HG02678 (cell line): ENCODE measurements at regions not wholly inside any gene's neighbourhood (a gene's known extent, or its start where the extent isn't known, plus 50 kb on each side); places are given as distances from the start of the nearest gene placed in this dataset.

Source experiments
- ATAC-seq: cut with Tn5 transposase; IDR thresholded peaks from one replicate; pipeline ENCODE4 v1.9.1; 2021; ENCODE audit warnings: mild to moderate bottlenecking, moderate library complexity; ENCODE audit not compliant: unreplicated experiment

GRCh38 chr21:29228306-29228705, 70.4 kb upstream of the BACH1 start:
- ATAC-seq, result no peak

- no peak for ATAC-seq
Observed at GRCh38 chr21:29230551-29231261, 68.0 kb upstream of the BACH1 start.

GRCh38 chr21:29231756-29232529, 66.8 kb upstream of the BACH1 start:
- ATAC-seq, result no peak

GRCh38 chr21:29232530-29233255, 66.0 kb upstream of the BACH1 start:
- ATAC-seq, result no peak

GRCh38 chr21:29233256-29233546, 65.5 kb upstream of the BACH1 start:
- peak; percentile 18 for ATAC-seq

- ATAC-seq, result peak; percentile 60
Observed at GRCh38 chr21:29233611-29234540, 64.8 kb upstream of the BACH1 start.

GRCh38 chr21:29235714-29236197, 63.0 kb upstream of the BACH1 start:
- ATAC-seq, result peak; percentile 47

- no peak for ATAC-seq
Observed at GRCh38 chr21:29236201-29236600, 62.5 kb upstream of the BACH1 start.

- no peak for ATAC-seq
Observed at GRCh38 chr21:29237110-29238052, 61.3 kb upstream of the BACH1 start.

- ATAC-seq, result no peak
Observed at GRCh38 chr21:29238053-29238966, 60.4 kb upstream of the BACH1 start.

GRCh38 chr21:29238967-29239290, 59.8 kb upstream of the BACH1 start:
- ATAC-seq, result no peak

- ATAC-seq, result no peak
Observed at GRCh38 chr21:29240136-29240535, 58.6 kb upstream of the BACH1 start.

- no peak for ATAC-seq
Observed at GRCh38 chr21:29242201-29242600, 56.5 kb upstream of the BACH1 start.

GRCh38 chr21:29243188-29243587, 55.5 kb upstream of the BACH1 start:
- no peak for ATAC-seq

GRCh38 chr21:29245104-29245643, 53.5 kb upstream of the BACH1 start:
- ATAC-seq, result peak; percentile 83

- no peak for ATAC-seq
Observed at GRCh38 chr21:29245863-29246262, 52.9 kb upstream of the BACH1 start.

- no peak for ATAC-seq
Observed at GRCh38 chr21:29246614-29247013, 52.1 kb upstream of the BACH1 start.

GRCh38 chr21:29248124-29248523, 50.6 kb upstream of the BACH1 start:
- no peak for ATAC-seq
